Activated CD8-positive, alpha-beta T cell treated with anti-CD3 and anti-CD28 coated beads for 36 hours (primary cell): ENCODE measurements at regions not wholly inside any gene's neighbourhood (a gene's known extent, or its start where the extent isn't known, plus 50 kb on each side); places are given as distances from the start of the nearest gene placed in this dataset.

Experiments used
- ATAC-seq: fragments of 200-7000 bp; cut with Tn5 transposase; one replicate; pipeline ENCODE4 v1.10.0; 2021; ENCODE audit warnings: mild to moderate bottlenecking, moderate library complexity
- CTCF ChIA-PET: fragments of 350-600 bp; sonication (Branson Sonifier 250); formaldehyde crosslinking; loops from one replicate; lab custom pipeline; 2021; ENCODE audit warnings: antibody characterized with exemption; lab: Charles Lee
- POLR2A ChIA-PET: fragments of 350-600 bp; sonication (Branson Sonifier 250); formaldehyde crosslinking; loops from one replicate; lab custom pipeline; 2021; ENCODE audit warnings: antibody characterized with exemption; lab: Charles Lee
- DNase-seq: peaks from one replicate; pipeline ENCODE4 v3.0.0-alpha.2; 2020
- H3K27ac Mint-ChIP-seq: one replicate; pipeline ENCODE4 v1.8.0; 2021; ENCODE audit warnings: mild to moderate bottlenecking, mixed read lengths
- H3K27me3 Mint-ChIP-seq: one replicate; pipeline ENCODE4 v1.8.0; 2021; ENCODE audit warnings: mixed read lengths
- H3K36me3 Mint-ChIP-seq: one replicate; pipeline ENCODE4 v1.8.0; 2021; ENCODE audit warnings: low read depth, mixed read lengths
- H3K4me1 Mint-ChIP-seq: one replicate; pipeline ENCODE4 v1.8.0; 2021; ENCODE audit warnings: low read depth, mixed read lengths
- H3K4me3 Mint-ChIP-seq: one replicate; pipeline ENCODE4 v1.8.0; 2021; ENCODE audit warnings: mild to moderate bottlenecking, moderate library complexity, mixed read lengths
- H3K9me3 Mint-ChIP-seq: one replicate; pipeline ENCODE4 v1.8.0; 2021; ENCODE audit warnings: mixed read lengths
- CTCF ChIP-seq: fragments of 200-600 bp; IDR thresholded peaks from one replicate; pipeline ENCODE4 v1.8.0; 2022; ENCODE audit warnings: antibody characterized with exemption, mild to moderate bottlenecking
- intact Hi-C: fragments of 100-400 bp; cut with micrococcal nuclease; formaldehyde crosslinking; loops from one replicate; pipeline ENCODE4 v1.10.0; 2022

- peaks cover 5% of the 10 kb centered on the region for H3K27me3 Mint-ChIP-seq
- no peak for ATAC-seq
- no peak overlapping the region for H3K27ac Mint-ChIP-seq
- no peak overlapping the region for H3K4me3 Mint-ChIP-seq
- intact Hi-C loops: no loop called here
- DNase-seq: no peak
- TF ChIP-seq CTCF: no peak
- no peaks in the 10 kb centered on the region for H3K4me1 Mint-ChIP-seq
- ChIA-PET POLR2A (no interaction called here), CTCF (no interaction called here)
- H3K36me3 Mint-ChIP-seq: no peaks in the 10 kb centered on the region
- no peaks in the 10 kb centered on the region for H3K9me3 Mint-ChIP-seq
Measured at GRCh38 chr13:109647699-109648098, 138.7 kb downstream of the IRS2 start.

- ATAC-seq: no peak
- no peak overlapping the region for H3K4me3 Mint-ChIP-seq
- H3K27me3 Mint-ChIP-seq: peaks cover 5% of the 10 kb centered on the region
- CTCF ChIA-PET: no interaction called here
- H3K9me3 Mint-ChIP-seq: no peaks in the 10 kb centered on the region
- DNase-seq: no peak
- POLR2A ChIA-PET: no interaction called here
- no peaks in the 10 kb centered on the region for H3K36me3 Mint-ChIP-seq
- H3K4me1 Mint-ChIP-seq: no peaks in the 10 kb centered on the region
- intact Hi-C loops: no loop called here
- H3K27ac Mint-ChIP-seq: no peak overlapping the region
- no peak for TF ChIP-seq CTCF
Measured at GRCh38 chr13:109647053-109647452, 139.3 kb downstream of the IRS2 start.

- no peak for TF ChIP-seq CTCF
- no peak for DNase-seq
- H3K27me3 Mint-ChIP-seq: peaks cover 5% of the 10 kb centered on the region
- intact Hi-C loops: no loop called here
- no peak overlapping the region for H3K4me3 Mint-ChIP-seq
- peaks cover under 1% of the 10 kb centered on the region for H3K9me3 Mint-ChIP-seq
- no peak for ATAC-seq
- no peaks in the 10 kb centered on the region for H3K36me3 Mint-ChIP-seq
- ChIA-PET CTCF (no interaction called here), POLR2A (no interaction called here)
- no peak overlapping the region for H3K27ac Mint-ChIP-seq
- no peaks in the 10 kb centered on the region for H3K4me1 Mint-ChIP-seq
Measured at GRCh38 chr13:109646423-109646822, 140.0 kb downstream of the IRS2 start.

GRCh38 chr13:109645831-109646230 is 140.6 kb downstream of the IRS2 start:
- Mint-ChIP-seq H3K27ac (no peak overlapping the region), H3K9me3 (peaks cover 6% of the 10 kb centered on the region), H3K36me3 (peaks cover 5% of the 10 kb centered on the region), H3K27me3 (peaks cover 3% of the 10 kb centered on the region), H3K4me1 (no peaks in the 10 kb centered on the region), H3K4me3 (no peak overlapping the region)
- ChIA-PET CTCF (interaction anchor here (1.2 kb wide), 1 partner anchor 685 kb away, joined by 3 read pairs; no protein-coding TSS in a partner anchor), POLR2A (no interaction called here)
- DNase-seq (no peak), ATAC-seq (no peak)
- intact Hi-C loops: no loop called here
- no peak for TF ChIP-seq CTCF

- POLR2A ChIA-PET: no interaction called here
- Mint-ChIP-seq H3K4me1 (no peaks in the 10 kb centered on the region), H3K27ac (no peak overlapping the region), H3K9me3 (peaks cover 13% of the 10 kb centered on the region), H3K4me3 (no peak overlapping the region), H3K27me3 (peaks cover 3% of the 10 kb centered on the region), H3K36me3 (peaks cover 8% of the 10 kb centered on the region)
- intact Hi-C loops: no loop called here
- CTCF ChIA-PET: interaction anchor here (1.2 kb wide), 1 partner anchor 684 kb away, joined by 3 read pairs; no protein-coding TSS in a partner anchor
- ATAC-seq (no peak), DNase-seq (no peak)
- no peak for TF ChIP-seq CTCF
Measured at GRCh38 chr13:109644956-109645355, 141.4 kb downstream of the IRS2 start.
